GM21423 (cell line): ENCODE measurements at regions not wholly inside any gene's neighbourhood (a gene's known extent, or its start where the extent isn't known, plus 50 kb on each side); places are given as distances from the start of the nearest gene placed in this dataset.
"Not testable (repeated sequence)": the region's sequence is repeated elsewhere in the genome, so short reads cannot be mapped to it uniquely, and the experiment has no call there.

Experiments used
- ATAC-seq: cut with Tn5 transposase; IDR thresholded peaks from one replicate; pipeline ENCODE4 v1.9.1; 2021; ENCODE audit warnings: mild to moderate bottlenecking, moderate library complexity; ENCODE audit not compliant: unreplicated experiment

GRCh38 chr2:406876-407275 lies 119.0 kb upstream of the ALKAL2 start:
- no peak for ATAC-seq

DNA sequence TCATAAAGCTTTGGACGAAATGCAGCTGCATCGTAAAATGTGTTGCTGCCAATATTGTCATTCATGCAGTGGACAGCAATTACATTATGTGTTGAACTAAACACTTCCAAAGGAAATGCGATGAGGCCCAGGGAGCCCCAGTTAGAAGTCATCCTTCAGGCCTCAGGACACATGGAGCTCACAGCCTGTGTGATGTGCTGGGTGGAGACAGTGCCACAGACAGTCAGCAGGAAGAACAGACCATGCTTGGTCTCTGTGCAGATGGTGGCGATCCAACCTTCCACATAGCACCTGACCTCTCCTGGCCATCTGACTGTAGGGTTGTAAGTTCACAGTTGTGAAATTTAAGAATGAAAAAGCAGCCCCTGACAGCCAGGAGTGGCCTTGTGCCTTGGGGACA lies 118.3 kb upstream of the ALKAL2 start:
- ATAC-seq = no peak

- ATAC-seq = no peak
These were observed 116.7 kb upstream of the ALKAL2 start for GRCh38 chr2:404581-404980.

- ATAC-seq = no peak
These were observed 115.8 kb upstream of the ALKAL2 start for GRCh38 chr2:403682-404081.

DNA sequence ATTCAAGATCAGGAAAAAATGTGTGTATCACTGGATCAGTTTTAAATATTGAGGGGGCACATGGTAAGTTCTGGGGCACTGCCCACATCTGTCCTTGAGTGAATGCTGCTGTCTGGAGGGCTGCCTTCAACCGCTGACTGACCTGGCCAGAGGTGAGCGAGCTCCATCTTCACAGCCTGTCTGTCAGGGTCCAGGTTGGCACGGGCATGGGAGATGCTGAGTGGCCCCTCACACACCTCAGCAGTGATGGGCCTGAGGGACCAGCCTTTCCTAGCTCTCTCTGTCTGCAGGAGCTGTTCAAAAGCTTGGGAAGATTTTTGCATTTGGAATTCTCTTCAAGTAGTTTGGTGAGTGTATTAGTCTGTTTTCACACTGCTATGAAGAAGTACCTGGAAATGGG lies 114.8 kb upstream of the ALKAL2 start:
- ATAC-seq = no peak

- ATAC-seq = no peak
These were observed 114.3 kb upstream of the ALKAL2 start for GRCh38 chr2:402206-402605.

DNA sequence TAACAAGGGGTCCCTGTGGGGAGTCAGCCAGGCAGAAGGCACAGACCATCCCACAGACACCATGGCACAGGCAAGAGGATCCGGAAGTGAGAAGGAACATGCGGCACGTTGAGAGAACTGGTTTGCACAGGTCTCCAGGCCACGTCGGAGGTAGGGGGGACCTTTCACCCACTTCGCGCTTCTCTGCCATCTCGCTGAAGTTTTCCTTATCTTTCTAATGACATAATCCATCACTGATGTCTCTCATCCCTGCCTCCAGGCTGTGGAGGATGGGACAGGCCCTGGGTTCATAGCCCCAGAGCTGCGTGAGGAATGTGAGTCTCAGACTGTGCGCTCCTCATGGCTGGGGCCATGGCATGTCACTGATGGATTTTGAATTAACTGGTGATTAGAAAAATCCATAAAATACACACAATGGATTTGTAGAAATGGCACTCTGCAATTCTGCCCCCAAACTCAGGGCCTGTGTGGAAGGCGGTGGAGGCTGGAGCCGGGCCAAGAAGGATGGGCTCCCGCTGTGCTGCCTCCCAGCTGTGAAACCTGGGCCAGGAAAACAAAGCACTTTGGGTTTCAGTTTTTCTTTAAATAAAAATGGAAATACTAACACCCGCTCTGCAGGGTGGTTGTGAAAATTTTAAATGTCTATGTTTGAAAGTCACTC lies 113.3 kb upstream of the ALKAL2 start:
- ATAC-seq = no peak

DNA sequence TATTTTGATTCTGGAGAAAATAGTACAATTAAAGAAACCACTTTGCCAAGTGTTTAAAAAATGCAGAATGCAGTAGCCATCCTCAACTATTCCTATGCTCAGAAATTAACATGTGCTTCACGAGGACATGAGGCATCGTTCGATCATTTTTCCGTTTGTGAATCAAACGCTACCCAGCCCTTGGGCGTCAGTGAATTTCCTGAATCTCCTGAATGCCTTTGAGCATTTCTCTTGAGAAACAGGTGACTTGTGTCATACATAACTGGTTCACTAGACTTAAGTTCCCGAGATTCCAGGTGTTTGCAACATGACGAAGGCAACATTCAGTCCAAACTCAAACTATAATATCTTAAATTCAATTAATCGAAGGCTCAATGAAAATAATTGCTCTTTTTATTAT lies 110.0 kb upstream of the ALKAL2 start:
- ATAC-seq = no peak

GRCh38 chr2:397521-397920 lies 109.6 kb upstream of the ALKAL2 start:
- ATAC-seq = no peak

DNA sequence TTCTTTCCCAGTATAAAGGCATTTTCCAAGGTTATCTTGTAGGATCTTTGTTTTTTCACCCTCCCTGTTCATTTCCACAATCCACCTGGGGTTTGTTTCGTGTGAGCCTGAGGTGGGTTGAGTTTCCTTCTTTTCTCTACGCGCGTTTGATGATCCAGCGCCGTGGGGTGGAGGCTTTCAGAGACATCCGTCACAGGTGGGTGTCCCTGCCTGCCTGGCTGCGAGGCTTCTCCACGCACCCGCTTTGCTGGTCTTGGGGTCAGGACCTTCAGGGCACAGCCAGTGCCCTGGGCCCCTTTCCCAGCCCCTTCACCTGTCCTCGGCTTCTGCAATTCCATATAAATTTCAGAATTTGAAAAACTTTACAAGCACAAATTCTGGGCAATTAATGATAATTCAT lies 109.0 kb upstream of the ALKAL2 start:
- no peak for ATAC-seq

- no peak for ATAC-seq
These were observed 108.0 kb upstream of the ALKAL2 start for GRCh38 chr2:395886-396285.

- peak; percentile 87 for ATAC-seq
These were observed 106.1 kb upstream of the ALKAL2 start for GRCh38 chr2:393711-394696.

DNA sequence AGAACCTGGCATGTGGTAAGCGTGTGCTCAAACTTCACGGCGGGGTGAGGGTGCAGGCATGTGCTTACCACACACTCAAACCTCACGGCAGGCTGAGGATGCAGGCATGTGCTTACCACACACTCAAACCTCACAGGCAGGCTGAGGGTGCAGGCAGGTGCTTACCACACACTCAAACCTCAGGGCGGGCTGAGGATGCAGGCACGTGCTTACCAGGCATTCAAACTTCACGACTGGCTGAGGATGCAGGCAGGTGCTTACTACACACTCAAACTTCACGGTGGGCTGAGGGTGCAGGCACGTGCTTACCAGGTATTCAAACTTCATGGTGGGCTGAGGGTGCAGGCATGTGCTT lies 105.0 kb upstream of the ALKAL2 start:
- ATAC-seq = no peak

GRCh38 chr2:392181-392925 lies 104.5 kb upstream of the ALKAL2 start:
- ATAC-seq = no peak

GRCh38 chr2:391696-392095 lies 103.8 kb upstream of the ALKAL2 start:
- no peak for ATAC-seq

DNA sequence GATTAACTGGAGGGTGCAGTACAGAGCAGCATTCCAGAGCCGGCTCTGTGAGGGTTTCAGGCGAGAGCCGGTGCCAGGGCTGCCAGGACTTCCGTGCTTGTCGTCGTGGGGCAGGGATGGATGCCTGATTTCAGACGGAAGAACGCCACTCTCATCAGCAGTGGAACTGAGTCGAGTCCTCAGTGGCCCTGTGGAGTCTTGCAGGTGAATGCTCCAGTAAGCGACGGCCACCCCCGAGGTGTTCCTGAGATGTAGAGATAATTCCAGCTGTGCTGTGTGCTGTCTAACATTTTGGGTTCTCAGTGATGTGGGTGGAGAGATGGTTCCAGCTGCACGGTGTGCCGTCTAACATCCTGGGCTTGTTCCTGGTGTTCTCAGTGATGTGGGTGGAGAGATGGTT lies 103.1 kb upstream of the ALKAL2 start:
- no peak for ATAC-seq

GRCh38 chr2:389985-390384 lies 102.1 kb upstream of the ALKAL2 start:
- ATAC-seq = not testable (repeated sequence)

DNA sequence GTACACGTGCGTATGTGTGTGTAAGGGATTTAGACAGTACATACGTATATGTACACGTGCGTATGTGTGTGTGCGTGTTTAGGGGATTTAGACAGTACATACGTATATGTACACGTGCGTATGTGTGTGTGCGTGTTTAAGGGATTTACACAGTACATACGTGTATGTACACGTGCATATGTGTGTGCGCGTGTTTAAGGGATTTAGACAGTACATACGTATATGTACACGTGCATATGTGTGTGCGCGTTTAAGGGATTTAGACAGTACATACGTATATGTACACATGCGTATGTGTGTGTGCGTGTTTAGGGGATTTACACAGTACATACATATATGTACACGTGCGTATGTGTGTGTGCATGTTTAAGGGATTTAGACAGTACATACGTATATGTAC lies 100.9 kb upstream of the ALKAL2 start:
- not testable (repeated sequence) for ATAC-seq

GRCh38 chr2:387980-388421 lies 100.1 kb upstream of the ALKAL2 start:
- no peak for ATAC-seq

- no peak for ATAC-seq
These were observed 98.7 kb upstream of the ALKAL2 start for GRCh38 chr2:386406-387103.

DNA sequence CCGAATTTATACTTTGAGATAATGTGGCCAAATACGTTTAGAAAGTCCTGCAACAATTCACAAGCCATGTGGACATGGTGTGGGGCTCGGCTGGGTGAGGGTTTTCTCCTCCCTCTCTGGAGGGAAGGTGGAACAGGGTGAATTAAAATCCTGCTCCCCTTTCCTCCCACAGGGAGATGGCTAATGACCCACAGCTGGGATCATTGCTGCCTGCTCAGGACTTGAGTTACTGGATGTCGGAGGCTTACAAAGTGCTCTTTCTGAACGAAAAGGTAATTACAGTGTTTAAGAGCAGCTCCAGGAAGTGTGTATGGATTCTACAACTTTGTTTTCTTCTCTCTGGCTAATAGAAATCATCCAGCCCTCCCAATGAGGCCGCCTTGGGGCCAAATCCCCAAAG lies 97.9 kb upstream of the ALKAL2 start:
- ATAC-seq = no peak
